Left ventricle myocardium inferior (tissue), 1 donor: ENCODE measurements at regions not wholly inside any gene's neighbourhood (a gene's known extent, or its start where the extent isn't known, plus 50 kb on each side); places are given as distances from the start of the nearest gene placed in this dataset.

Source experiments
- DNase-seq: peaks from one replicate; pipeline ENCODE4 v3.0.0-alpha.2; 2020
- H3K27ac ChIP-seq: fragments of 200-600 bp; replicated peaks from 2 replicates; pipeline ENCODE4 v1.8.0; 2021
- H3K27me3 ChIP-seq: fragments of 200-600 bp; 2 replicates; pipeline ENCODE4 v1.8.0; 2021; ENCODE audit warnings: low read depth
- H3K36me3 ChIP-seq: fragments of 200-600 bp; 2 replicates; pipeline ENCODE4 v1.8.0; 2021
- H3K4me1 ChIP-seq: fragments of 200-600 bp; 2 replicates; pipeline ENCODE4 v1.8.0; 2021
- H3K4me3 ChIP-seq: fragments of 200-600 bp; 2 replicates; pipeline ENCODE4 v1.8.0; 2021; ENCODE audit warnings: mild to moderate bottlenecking, moderate library complexity
- H3K9me3 ChIP-seq: fragments of 200-600 bp; replicated peaks from 2 replicates; pipeline ENCODE4 v1.8.0; 2021
- CTCF ChIP-seq: fragments of 200-600 bp; IDR thresholded peaks from 2 replicates; pipeline ENCODE4 v1.8.0; 2021; ENCODE audit warnings: antibody characterized with exemption, mild to moderate bottlenecking, borderline replicate concordance
- intact Hi-C: fragments of 100-400 bp; cut with micrococcal nuclease; formaldehyde crosslinking; loops from one replicate; pipeline ENCODE4 v1.11.0; 2022
- donor health status: DM: no; HTN: yes; CAD: no; lungs with severe emphysema.

GRCh38 chr16:6910301-6910700 lies 422.3 kb upstream of the RBFOX1 start:
- no peaks in the 10 kb centered on the region for H3K9me3 ChIP-seq
- peaks cover 7% of the 10 kb centered on the region for H3K27me3 ChIP-seq
- intact Hi-C loops, result no loop called here
- no peak for DNase-seq
- no peak for TF ChIP-seq CTCF
- H3K36me3 ChIP-seq, result no peaks in the 10 kb centered on the region
- H3K27ac ChIP-seq, result no peak overlapping the region
- H3K4me1 ChIP-seq, result no peaks in the 10 kb centered on the region
- H3K4me3 ChIP-seq, result no peak overlapping the region

GRCh38 chr16:6905601-6906000 lies 427.0 kb upstream of the RBFOX1 start:
- Histone ChIP-seq H3K9me3 (no peaks in the 10 kb centered on the region), H3K4me3 (no peak overlapping the region), H3K4me1 (no peaks in the 10 kb centered on the region), H3K27me3 (peaks cover 21% of the 10 kb centered on the region), H3K27ac (no peak overlapping the region), H3K36me3 (no peaks in the 10 kb centered on the region)
- intact Hi-C loops, result no loop called here
- TF ChIP-seq CTCF, result no peak
- no peak for DNase-seq

GRCh38 chr16:6903671-6904070 lies 429.0 kb upstream of the RBFOX1 start:
- Histone ChIP-seq H3K27ac (no peak overlapping the region), H3K9me3 (no peaks in the 10 kb centered on the region), H3K4me3 (no peak overlapping the region), H3K36me3 (no peaks in the 10 kb centered on the region), H3K4me1 (no peaks in the 10 kb centered on the region), H3K27me3 (peaks cover 15% of the 10 kb centered on the region)
- intact Hi-C loops, result no loop called here
- TF ChIP-seq CTCF, result no peak
- DNase-seq, result no peak

- DNase-seq, result no peak
- Histone ChIP-seq H3K27ac (no peak overlapping the region), H3K9me3 (no peaks in the 10 kb centered on the region), H3K4me1 (no peaks in the 10 kb centered on the region), H3K36me3 (no peaks in the 10 kb centered on the region), H3K4me3 (no peak overlapping the region), H3K27me3 (peaks cover 10% of the 10 kb centered on the region)
- intact Hi-C loops, result no loop called here
- no peak for TF ChIP-seq CTCF
Measured at GRCh38 chr16:6898896-6899295, 433.7 kb upstream of the RBFOX1 start.

- H3K36me3 ChIP-seq, result no peaks in the 10 kb centered on the region
- intact Hi-C loops, result no loop called here
- H3K27ac ChIP-seq, result no peak overlapping the region
Measured at GRCh38 chr16:6897876-6898485, 434.7 kb upstream of the RBFOX1 start.

More at GRCh38 chr16:6897876-6898485, 434.7 kb upstream of the RBFOX1 start:
- no peak for TF ChIP-seq CTCF
- Histone ChIP-seq H3K4me3 (no peak overlapping the region), H3K27me3 (peaks cover 11% of the 10 kb centered on the region), H3K9me3 (no peaks in the 10 kb centered on the region), H3K4me1 (no peaks in the 10 kb centered on the region)
- no peak for DNase-seq
